Panc1 (cell line): ENCODE measurements at regions not wholly inside any gene's neighbourhood (a gene's known extent, or its start where the extent isn't known, plus 50 kb on each side); places are given as distances from the start of the nearest gene placed in this dataset.

Experiments used
- POLR2AphosphoS5 ChIP-seq: IDR thresholded peaks from 2 replicates; pipeline ENCODE4 v1.6.1; 2012; ENCODE audit warnings: mild to moderate bottlenecking, low read depth, low read length, moderate library complexity
- SIN3A ChIP-seq: IDR thresholded peaks from 2 replicates; pipeline ENCODE4 v1.6.1; 2012; ENCODE audit warnings: low read depth, mild to moderate bottlenecking, low read length, moderate library complexity, borderline replicate concordance; ENCODE audit not compliant: insufficient read depth
- TCF7L2 ChIP-seq: IDR thresholded peaks from 2 replicates; pipeline ENCODE4 v1.6.1; 2011; ENCODE audit warnings: mild to moderate bottlenecking, low read depth, low read length, inconsistent platforms
- TF ChIP-seq, protein P1 (sequence below), 2 experiments: IDR thresholded peaks; 2 replicates each; pipeline ENCODE4 v1.6.1; 2011 to 2012; ENCODE audit warnings: low read depth in 2 of 2, control low read depth in 1 of 2, low read length in 1 of 2, mild to moderate bottlenecking in 1 of 2, moderate library complexity in 1 of 2; ENCODE audit not compliant: insufficient read depth in 1 of 2
- TF ChIP-seq, protein P2 (sequence below): fragments of 450-650 bp; IDR thresholded peaks from 2 replicates; pipeline ENCODE4 v1.5.1; 2017; ENCODE audit warnings: mild to moderate bottlenecking

DNA sequence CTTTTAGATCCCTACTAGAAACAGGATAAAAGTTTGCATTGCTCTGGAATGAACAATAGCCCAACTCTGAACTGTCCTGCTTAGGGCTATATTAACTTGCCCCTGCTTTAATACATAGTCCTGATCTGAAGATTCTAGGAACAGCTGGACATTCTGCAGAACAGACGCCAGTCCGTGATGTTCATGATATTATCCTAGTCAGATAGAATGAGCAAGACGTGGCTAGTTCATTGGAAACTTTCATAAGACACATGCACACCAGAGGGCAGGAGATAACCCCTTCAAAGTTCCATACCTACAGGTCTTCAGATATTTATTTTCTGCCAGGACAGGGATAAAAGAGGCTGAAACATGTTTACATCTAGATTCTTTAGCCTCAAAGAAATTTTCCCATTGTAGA, 75.5 kb upstream of the CLNK start:
- TF ChIP-seq, protein P1, sequence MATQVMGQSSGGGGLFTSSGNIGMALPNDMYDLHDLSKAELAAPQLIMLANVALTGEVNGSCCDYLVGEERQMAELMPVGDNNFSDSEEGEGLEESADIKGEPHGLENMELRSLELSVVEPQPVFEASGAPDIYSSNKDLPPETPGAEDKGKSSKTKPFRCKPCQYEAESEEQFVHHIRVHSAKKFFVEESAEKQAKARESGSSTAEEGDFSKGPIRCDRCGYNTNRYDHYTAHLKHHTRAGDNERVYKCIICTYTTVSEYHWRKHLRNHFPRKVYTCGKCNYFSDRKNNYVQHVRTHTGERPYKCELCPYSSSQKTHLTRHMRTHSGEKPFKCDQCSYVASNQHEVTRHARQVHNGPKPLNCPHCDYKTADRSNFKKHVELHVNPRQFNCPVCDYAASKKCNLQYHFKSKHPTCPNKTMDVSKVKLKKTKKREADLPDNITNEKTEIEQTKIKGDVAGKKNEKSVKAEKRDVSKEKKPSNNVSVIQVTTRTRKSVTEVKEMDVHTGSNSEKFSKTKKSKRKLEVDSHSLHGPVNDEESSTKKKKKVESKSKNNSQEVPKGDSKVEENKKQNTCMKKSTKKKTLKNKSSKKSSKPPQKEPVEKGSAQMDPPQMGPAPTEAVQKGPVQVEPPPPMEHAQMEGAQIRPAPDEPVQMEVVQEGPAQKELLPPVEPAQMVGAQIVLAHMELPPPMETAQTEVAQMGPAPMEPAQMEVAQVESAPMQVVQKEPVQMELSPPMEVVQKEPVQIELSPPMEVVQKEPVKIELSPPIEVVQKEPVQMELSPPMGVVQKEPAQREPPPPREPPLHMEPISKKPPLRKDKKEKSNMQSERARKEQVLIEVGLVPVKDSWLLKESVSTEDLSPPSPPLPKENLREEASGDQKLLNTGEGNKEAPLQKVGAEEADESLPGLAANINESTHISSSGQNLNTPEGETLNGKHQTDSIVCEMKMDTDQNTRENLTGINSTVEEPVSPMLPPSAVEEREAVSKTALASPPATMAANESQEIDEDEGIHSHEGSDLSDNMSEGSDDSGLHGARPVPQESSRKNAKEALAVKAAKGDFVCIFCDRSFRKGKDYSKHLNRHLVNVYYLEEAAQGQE (IDR thresholded peaks at IDR 0.05; ENCODE audit: insufficient read depth in 1 of 2, low read depth in 2 of 2, low read length in 1 of 2), result no peak
- TF ChIP-seq POLR2AphosphoS5 (no peak), SIN3A (no peak), TCF7L2 (no peak)
- TF ChIP-seq, protein P2, sequence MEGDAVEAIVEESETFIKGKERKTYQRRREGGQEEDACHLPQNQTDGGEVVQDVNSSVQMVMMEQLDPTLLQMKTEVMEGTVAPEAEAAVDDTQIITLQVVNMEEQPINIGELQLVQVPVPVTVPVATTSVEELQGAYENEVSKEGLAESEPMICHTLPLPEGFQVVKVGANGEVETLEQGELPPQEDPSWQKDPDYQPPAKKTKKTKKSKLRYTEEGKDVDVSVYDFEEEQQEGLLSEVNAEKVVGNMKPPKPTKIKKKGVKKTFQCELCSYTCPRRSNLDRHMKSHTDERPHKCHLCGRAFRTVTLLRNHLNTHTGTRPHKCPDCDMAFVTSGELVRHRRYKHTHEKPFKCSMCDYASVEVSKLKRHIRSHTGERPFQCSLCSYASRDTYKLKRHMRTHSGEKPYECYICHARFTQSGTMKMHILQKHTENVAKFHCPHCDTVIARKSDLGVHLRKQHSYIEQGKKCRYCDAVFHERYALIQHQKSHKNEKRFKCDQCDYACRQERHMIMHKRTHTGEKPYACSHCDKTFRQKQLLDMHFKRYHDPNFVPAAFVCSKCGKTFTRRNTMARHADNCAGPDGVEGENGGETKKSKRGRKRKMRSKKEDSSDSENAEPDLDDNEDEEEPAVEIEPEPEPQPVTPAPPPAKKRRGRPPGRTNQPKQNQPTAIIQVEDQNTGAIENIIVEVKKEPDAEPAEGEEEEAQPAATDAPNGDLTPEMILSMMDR, result no peak
